ENCODE measurements at regions not wholly inside any gene's neighbourhood (a gene's known extent, or its start where the extent isn't known, plus 50 kb on each side); places are given as distances from the start of the nearest gene placed in this dataset.

- TF ChIP-seq CTCF (IDR thresholded peaks at IDR 0.05), result no peak
- TF ChIP-seq POLR2A (IDR thresholded peaks at IDR 0.05), result no peak
- Histone ChIP-seq H3K4me3 (no peak overlapping the region), H3K9me3 (no peaks in the 10 kb centered on the region), H3K27me3 (no peaks in the 10 kb centered on the region), H3K27ac (no peak overlapping the region), H3K4me1 (no peaks in the 10 kb centered on the region), H3K36me3 (no peaks in the 10 kb centered on the region)
- intact Hi-C loops (cut with DNase I), result no loop called here
- no peak for DNase-seq
- WGBS, 2 donors, result 24 to 34% methylated on average over 2 of the region's 2 CpGs
Measured at GRCh38 chr6:106757267-106757666, 127.9 kb downstream of the QRSL1 start.

GRCh38 chr6:106754215-106754614 lies 124.8 kb downstream of the QRSL1 start:
- no peaks in the 10 kb centered on the region for H3K27me3 ChIP-seq
- WGBS, 2 donors, result 90 to 96% methylated on average over 4 to 5 of the region's 5 CpGs
- intact Hi-C loops (cut with DNase I), result no loop called here
- no peaks in the 10 kb centered on the region for H3K36me3 ChIP-seq
- H3K27ac ChIP-seq, result no peak overlapping the region
- no peak overlapping the region for H3K4me3 ChIP-seq
- H3K4me1 ChIP-seq, result peaks cover 0 to 19% (median 0%) of the 10 kb centered on the region in 3 donors
- no peaks in the 10 kb centered on the region for H3K9me3 ChIP-seq
- DNase-seq, result no peak
- TF ChIP-seq CTCF (IDR thresholded peaks at IDR 0.05) (no peak), POLR2A (IDR thresholded peaks at IDR 0.05) (no peak)

GRCh38 chr6:106752641-106753040 lies 123.3 kb downstream of the QRSL1 start:
- Histone ChIP-seq H3K27me3 (no peaks in the 10 kb centered on the region), H3K36me3 (no peaks in the 10 kb centered on the region), H3K4me3 (no peak overlapping the region), H3K9me3 (no peaks in the 10 kb centered on the region), H3K4me1 (peaks cover 0 to 19% (median 0%) of the 10 kb centered on the region in 3 donors), H3K27ac (no peak overlapping the region)
- DNase-seq, result no peak
- intact Hi-C loops (cut with DNase I), result no loop called here
- no peak for TF ChIP-seq POLR2A (IDR thresholded peaks at IDR 0.05)
- TF ChIP-seq CTCF (IDR thresholded peaks at IDR 0.05), result no peak
- WGBS, 2 donors, result 69 to 71% methylated on average over 4 of the region's 4 CpGs

- intact Hi-C loops (cut with DNase I), result no loop called here
- WGBS, 2 donors, result 60 to 65% methylated on average over 5 of the region's 6 CpGs
- no peaks in the 10 kb centered on the region for H3K9me3 ChIP-seq
- DNase-seq, result no peak
- TF ChIP-seq POLR2A (IDR thresholded peaks at IDR 0.05) (no peak), CTCF (IDR thresholded peaks at IDR 0.05) (no peak)
- H3K4me3 ChIP-seq, result no peak overlapping the region
- H3K36me3 ChIP-seq, result no peaks in the 10 kb centered on the region
- H3K27ac ChIP-seq, result no peak overlapping the region
- H3K4me1 ChIP-seq, result peaks cover 0 to 29% (median 0%) of the 10 kb centered on the region in 3 donors
- no peaks in the 10 kb centered on the region for H3K27me3 ChIP-seq
Measured at GRCh38 chr6:106751501-106752252, 122.3 kb downstream of the QRSL1 start.

GRCh38 chr6:106750946-106751345 lies 121.6 kb downstream of the QRSL1 start:
- Histone ChIP-seq H3K27me3 (no peaks in the 10 kb centered on the region), H3K9me3 (no peaks in the 10 kb centered on the region), H3K4me1 (peaks cover 0 to 36% (median 0%) of the 10 kb centered on the region in 3 donors), H3K4me3 (no peak overlapping the region), H3K36me3 (no peaks in the 10 kb centered on the region), H3K27ac (no peak overlapping the region)
- TF ChIP-seq POLR2A (IDR thresholded peaks at IDR 0.05), result no peak
- TF ChIP-seq CTCF (IDR thresholded peaks at IDR 0.05), result no peak
- intact Hi-C loops (cut with DNase I), result no loop called here
- WGBS, 2 donors, result 32 to 67% methylated on average over 2 to 4 of the region's 4 CpGs
- DNase-seq, result no peak

All from esophagus squamous epithelium (tissue), 5 donors.